ENCODE measurements at regions not wholly inside any gene's neighbourhood (a gene's known extent, or its start where the extent isn't known, plus 50 kb on each side); places are given as distances from the start of the nearest gene placed in this dataset.

DNA sequence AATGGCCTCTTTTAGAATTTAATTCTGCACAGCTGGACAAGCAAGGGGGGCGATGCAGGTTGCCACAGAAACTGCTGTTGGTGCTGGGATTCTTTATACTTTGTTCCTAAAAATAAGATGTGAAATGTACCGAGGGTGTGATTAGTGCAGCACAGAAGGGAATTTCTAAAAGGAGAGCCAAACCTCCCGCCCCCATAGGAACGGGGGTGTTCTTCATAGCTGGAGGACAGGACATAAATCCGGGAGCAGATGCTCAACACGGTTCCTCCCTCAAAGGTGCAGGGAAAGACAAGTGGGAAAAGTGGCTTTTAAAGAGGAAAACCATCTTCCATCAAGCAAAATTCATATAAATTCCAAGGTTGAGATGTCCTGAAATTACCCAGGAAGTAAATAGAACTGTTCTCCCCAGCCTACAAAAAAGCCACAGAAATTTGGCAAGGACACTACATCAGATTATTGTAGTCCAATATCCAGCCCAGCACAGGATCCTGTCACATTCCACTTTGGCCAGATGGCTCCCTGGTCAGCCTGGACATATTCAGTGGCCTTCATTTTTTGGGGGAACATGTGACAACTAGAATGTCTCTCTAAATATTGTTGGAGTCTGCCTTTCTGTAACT is 51.4 kb upstream of the TMX1 start:
- dilution Hi-C loops (cut with MboI; ENCODE audit: extremely low pct_ligation_motif_present, low sequenced_read_pairs): no loop called here
- ChIA-PET CTCF (no interaction called here), POLR2A (no interaction called here)
- Histone ChIP-seq H3K4me3 (replicated peaks in 1 of 3; ENCODE audit: insufficient read depth in 1 of 3, low read depth in 1 of 3, low read length in 3 of 3) (no peak overlapping the region), H3K4me2 (ENCODE audit: insufficient read depth, low read length) (no peak overlapping the region), H3K79me2 (ENCODE audit: control insufficient read depth, insufficient read depth, low read length) (no peaks in the 10 kb centered on the region), H3K9ac (replicated peaks; ENCODE audit: extremely low read depth, insufficient read depth, low read length) (no peak overlapping the region), H2AFZ (ENCODE audit: low read depth, low read length) (no peak overlapping the region), H3K27ac (ENCODE audit: insufficient read depth, low read depth, low read length) (no peak overlapping the region), H3K9me3 (replicated peaks; ENCODE audit: control insufficient read depth, insufficient read depth, low read length) (no peaks in the 10 kb centered on the region), H3K4me1 (ENCODE audit: control insufficient read depth, extremely low read depth, insufficient read depth, low read length) (no peaks in the 10 kb centered on the region), H4K20me1 (replicated peaks; ENCODE audit: control insufficient read depth, extremely low read depth, insufficient read depth, low read length) (no peaks in the 10 kb centered on the region), H3K9me1 (replicated peaks; ENCODE audit: control insufficient read depth, extremely low read depth, insufficient read depth, low read length) (no peaks in the 10 kb centered on the region), H3K27me3 (ENCODE audit: control insufficient read depth in 2 of 2, insufficient read depth in 2 of 2, low read length in 2 of 2) (peaks cover 0 to 7% of the 10 kb centered on the region in 2 experiments), H3K36me3 (ENCODE audit: control insufficient read depth in 2 of 2, extremely low read depth in 1 of 2, insufficient read depth in 2 of 2, low read length in 2 of 2) (no peaks in the 10 kb centered on the region)
- intact Hi-C loops (cut with micrococcal nuclease): no loop called here
- no peak for TF ChIP-seq MYC (IDR thresholded peaks at IDR 0.05; ENCODE audit: low read depth, low read length)
- TF ChIP-seq POLR2A (IDR thresholded peaks at IDR 0.05; ENCODE audit: low read depth, low read length): no peak
- TF ChIP-seq EZH2 (IDR thresholded peaks at IDR 0.05; ENCODE audit: borderline replicate concordance, low read depth, low read length, severe bottlenecking): no peak
- TF ChIP-seq GATA2 (IDR thresholded peaks at IDR 0.05; ENCODE audit: insufficient read depth, insufficient read length, low read depth, low read length): no peak
- TF ChIP-seq JUN (IDR thresholded peaks at IDR 0.05; ENCODE audit: borderline replicate concordance, insufficient read depth, insufficient read length, low read depth): no peak
- TF ChIP-seq POLR2AphosphoS5 (IDR thresholded peaks at IDR 0.05; ENCODE audit: insufficient read depth, low read depth, low read length): no peak
- TF ChIP-seq, protein P1, sequence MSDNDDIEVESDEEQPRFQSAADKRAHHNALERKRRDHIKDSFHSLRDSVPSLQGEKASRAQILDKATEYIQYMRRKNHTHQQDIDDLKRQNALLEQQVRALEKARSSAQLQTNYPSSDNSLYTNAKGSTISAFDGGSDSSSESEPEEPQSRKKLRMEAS (IDR thresholded peaks at IDR 0.05; ENCODE audit: insufficient read depth, insufficient read length): no peak
- TF ChIP-seq, protein P2, sequence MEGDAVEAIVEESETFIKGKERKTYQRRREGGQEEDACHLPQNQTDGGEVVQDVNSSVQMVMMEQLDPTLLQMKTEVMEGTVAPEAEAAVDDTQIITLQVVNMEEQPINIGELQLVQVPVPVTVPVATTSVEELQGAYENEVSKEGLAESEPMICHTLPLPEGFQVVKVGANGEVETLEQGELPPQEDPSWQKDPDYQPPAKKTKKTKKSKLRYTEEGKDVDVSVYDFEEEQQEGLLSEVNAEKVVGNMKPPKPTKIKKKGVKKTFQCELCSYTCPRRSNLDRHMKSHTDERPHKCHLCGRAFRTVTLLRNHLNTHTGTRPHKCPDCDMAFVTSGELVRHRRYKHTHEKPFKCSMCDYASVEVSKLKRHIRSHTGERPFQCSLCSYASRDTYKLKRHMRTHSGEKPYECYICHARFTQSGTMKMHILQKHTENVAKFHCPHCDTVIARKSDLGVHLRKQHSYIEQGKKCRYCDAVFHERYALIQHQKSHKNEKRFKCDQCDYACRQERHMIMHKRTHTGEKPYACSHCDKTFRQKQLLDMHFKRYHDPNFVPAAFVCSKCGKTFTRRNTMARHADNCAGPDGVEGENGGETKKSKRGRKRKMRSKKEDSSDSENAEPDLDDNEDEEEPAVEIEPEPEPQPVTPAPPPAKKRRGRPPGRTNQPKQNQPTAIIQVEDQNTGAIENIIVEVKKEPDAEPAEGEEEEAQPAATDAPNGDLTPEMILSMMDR (IDR thresholded peaks at IDR 0.05; ENCODE audit: extremely low read depth in 1 of 2, insufficient read depth in 1 of 2, low read depth in 1 of 2, low read length in 2 of 2): no peak
- TF ChIP-seq FOS (IDR thresholded peaks at IDR 0.05; ENCODE audit: borderline replicate concordance, insufficient read depth, low read length): no peak
- BruUV-seq (replicated peaks): no TSS peak
- no peak for DNase-seq (ENCODE audit: low read depth, low spot score)
- FAIRE-seq: no peak

Measured in endothelial cell of umbilical vein (primary cell).